ENCODE measurements at regions not wholly inside any gene's neighbourhood (a gene's known extent, or its start where the extent isn't known, plus 50 kb on each side); places are given as distances from the start of the nearest gene placed in this dataset.

- H3K4me1 ChIP-seq (ENCODE audit: low read depth): no peaks in the 10 kb centered on the region
- no peaks in the 10 kb centered on the region for H3K9me3 ChIP-seq (ENCODE audit: low read depth)
- H3K4me3 ChIP-seq: no peak overlapping the region
- no peaks in the 10 kb centered on the region for H3K36me3 ChIP-seq
- no peak for DNase-seq (ENCODE audit: low read depth in 1 of 2, low spot score in 1 of 2)
- H3K27ac ChIP-seq: no peak overlapping the region
- no peak for TF ChIP-seq CTCF (IDR thresholded peaks at IDR 0.05; ENCODE audit: low read depth, low read length)
- H3K27me3 ChIP-seq: no peaks in the 10 kb centered on the region
Observed at GRCh38 chr6:8268606-8269005, 166.3 kb upstream of the EEF1E1 start.

GRCh38 chr6:8268156-8268555, 165.8 kb upstream of the EEF1E1 start:
- Histone ChIP-seq H3K27ac (no peak overlapping the region), H3K4me3 (no peak overlapping the region), H3K27me3 (no peaks in the 10 kb centered on the region), H3K9me3 (ENCODE audit: low read depth) (no peaks in the 10 kb centered on the region), H3K36me3 (no peaks in the 10 kb centered on the region), H3K4me1 (ENCODE audit: low read depth) (no peaks in the 10 kb centered on the region)
- DNase-seq (ENCODE audit: low read depth in 1 of 2, low spot score in 1 of 2): no peak
- TF ChIP-seq CTCF (IDR thresholded peaks at IDR 0.05; ENCODE audit: low read depth, low read length): no peak

GRCh38 chr6:8260610-8261009, 158.3 kb upstream of the EEF1E1 start:
- Histone ChIP-seq H3K4me1 (ENCODE audit: low read depth) (no peaks in the 10 kb centered on the region), H3K4me3 (no peak overlapping the region), H3K27ac (no peak overlapping the region), H3K9me3 (ENCODE audit: low read depth) (no peaks in the 10 kb centered on the region), H3K27me3 (no peaks in the 10 kb centered on the region), H3K36me3 (no peaks in the 10 kb centered on the region)
- TF ChIP-seq CTCF (IDR thresholded peaks at IDR 0.05; ENCODE audit: low read depth, low read length): no peak
- DNase-seq (ENCODE audit: low read depth in 1 of 2, low spot score in 1 of 2): no peak

- Histone ChIP-seq H3K36me3 (no peaks in the 10 kb centered on the region), H3K4me1 (ENCODE audit: low read depth) (peaks cover 11% of the 10 kb centered on the region), H3K27ac (no peak overlapping the region), H3K27me3 (no peaks in the 10 kb centered on the region), H3K9me3 (ENCODE audit: low read depth) (no peaks in the 10 kb centered on the region), H3K4me3 (no peak overlapping the region)
- no peak for DNase-seq (ENCODE audit: low read depth in 1 of 2, low spot score in 1 of 2)
- TF ChIP-seq CTCF (IDR thresholded peaks at IDR 0.05; ENCODE audit: low read depth, low read length): no peak
Observed at GRCh38 chr6:8246403-8246802, 144.1 kb upstream of the EEF1E1 start.

GRCh38 chr6:8245726-8246125, 143.4 kb upstream of the EEF1E1 start:
- H3K27me3 ChIP-seq: no peaks in the 10 kb centered on the region
- no peak for TF ChIP-seq CTCF (IDR thresholded peaks at IDR 0.05; ENCODE audit: low read depth, low read length)
- H3K4me1 ChIP-seq (ENCODE audit: low read depth): peaks cover 11% of the 10 kb centered on the region
- H3K27ac ChIP-seq: no peak overlapping the region
- no peak overlapping the region for H3K4me3 ChIP-seq
- DNase-seq (ENCODE audit: low read depth in 1 of 2, low spot score in 1 of 2): no peak
- no peaks in the 10 kb centered on the region for H3K36me3 ChIP-seq
- no peaks in the 10 kb centered on the region for H3K9me3 ChIP-seq (ENCODE audit: low read depth)

- no peak for TF ChIP-seq CTCF (IDR thresholded peaks at IDR 0.05; ENCODE audit: low read depth, low read length)
- Histone ChIP-seq H3K4me3 (no peak overlapping the region), H3K9me3 (ENCODE audit: low read depth) (no peaks in the 10 kb centered on the region), H3K36me3 (no peaks in the 10 kb centered on the region), H3K4me1 (ENCODE audit: low read depth) (peaks cover 25% of the 10 kb centered on the region), H3K27me3 (no peaks in the 10 kb centered on the region), H3K27ac (no peak overlapping the region)
- DNase-seq (ENCODE audit: low read depth in 1 of 2, low spot score in 1 of 2): peak in 1 of 2 donors; percentile 36
Observed at GRCh38 chr6:8243475-8243874, 141.1 kb upstream of the EEF1E1 start.
